Stimulated activated naive CD8-positive, alpha-beta T cell treated with anti-CD3 and anti-CD28 coated beads, Interleukin-15, Interleukin-2, amounts not matched to agents 100 ng/mL and 50 ng/mL, for 24 hours (primary cell): ENCODE measurements at regions not wholly inside any gene's neighbourhood (a gene's known extent, or its start where the extent isn't known, plus 50 kb on each side); places are given as distances from the start of the nearest gene placed in this dataset.

Experiments used
- H3K27ac Mint-ChIP-seq: one replicate; pipeline ENCODE4 v1.8.0; 2021; ENCODE audit warnings: mild to moderate bottlenecking, mixed read lengths
- H3K27me3 Mint-ChIP-seq: one replicate; pipeline ENCODE4 v1.8.0; 2021; ENCODE audit warnings: mixed read lengths
- H3K36me3 Mint-ChIP-seq: one replicate; pipeline ENCODE4 v1.8.0; 2021; ENCODE audit warnings: low read depth, mixed read lengths
- H3K4me1 Mint-ChIP-seq: one replicate; pipeline ENCODE4 v1.8.0; 2021; ENCODE audit warnings: low read depth, mixed read lengths
- H3K4me3 Mint-ChIP-seq: one replicate; pipeline ENCODE4 v1.8.0; 2021; ENCODE audit warnings: mild to moderate bottlenecking, mixed read lengths
- H3K9me3 Mint-ChIP-seq: one replicate; pipeline ENCODE4 v1.8.0; 2021; ENCODE audit warnings: mixed read lengths

DNA sequence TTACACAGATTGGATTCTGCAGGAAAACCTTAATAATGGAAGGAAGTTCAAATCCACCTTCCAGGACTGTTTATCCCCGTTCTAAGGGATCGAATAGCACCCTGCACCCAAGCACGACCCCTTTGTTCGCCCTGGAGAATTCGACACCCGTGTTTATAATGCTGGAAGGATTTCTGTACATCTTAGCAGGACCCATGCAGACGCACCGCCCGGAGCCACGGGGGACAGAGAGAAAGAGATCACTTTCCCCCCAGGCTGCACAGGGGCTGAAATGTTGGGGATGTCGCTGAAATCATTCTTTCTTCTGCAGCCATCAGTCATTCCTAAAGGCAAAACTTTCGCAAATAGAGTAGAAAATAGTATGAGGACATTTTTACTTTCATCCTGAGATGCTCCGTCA lies 238.7 kb upstream of the SALL3 start:
- H3K4me1 Mint-ChIP-seq = no peaks in the 10 kb centered on the region
- H3K36me3 Mint-ChIP-seq = no peaks in the 10 kb centered on the region
- H3K9me3 Mint-ChIP-seq = no peaks in the 10 kb centered on the region
- no peaks in the 10 kb centered on the region for H3K27me3 Mint-ChIP-seq
- no peak overlapping the region for H3K4me3 Mint-ChIP-seq
- no peak overlapping the region for H3K27ac Mint-ChIP-seq

DNA sequence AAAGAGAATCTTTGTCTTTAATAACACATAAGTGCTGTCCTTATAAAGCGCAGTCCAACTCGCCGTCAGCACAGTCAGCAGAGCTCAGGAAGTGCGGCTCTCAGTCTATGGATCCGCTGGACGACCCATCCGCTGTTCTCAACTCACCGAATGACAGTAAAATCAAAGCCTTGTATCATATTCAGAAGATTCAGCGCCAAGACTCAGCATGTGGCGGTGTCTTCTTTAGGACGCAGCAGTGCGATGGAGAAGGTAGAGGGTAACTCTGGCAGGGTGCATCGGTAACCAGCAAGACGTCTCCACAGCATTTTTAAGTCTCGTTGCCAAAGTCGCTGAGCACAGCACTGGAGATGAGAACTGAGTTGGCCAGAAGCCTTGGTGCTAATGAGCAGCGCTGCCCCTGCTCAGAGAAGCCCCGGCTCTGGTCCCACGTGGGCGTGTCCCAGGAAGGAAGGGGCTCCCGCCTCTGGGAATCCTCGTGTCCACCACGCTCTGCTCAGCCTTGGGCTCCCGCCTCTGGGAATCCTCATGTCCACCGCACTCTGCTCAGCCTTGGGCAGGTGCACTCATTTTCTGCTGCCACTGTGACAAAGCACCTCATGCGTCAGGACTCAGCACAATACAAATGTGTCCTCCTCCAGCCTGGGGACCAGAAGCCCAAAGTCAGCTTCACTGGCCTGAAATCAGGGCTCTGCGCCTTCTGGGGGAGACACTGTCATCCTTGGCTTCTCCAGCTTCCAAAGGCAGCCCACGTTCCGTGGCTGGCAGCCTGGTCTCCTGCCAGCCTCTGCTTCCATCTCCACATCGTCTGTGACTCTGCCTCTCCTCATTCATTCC lies 238.0 kb upstream of the SALL3 start:
- Mint-ChIP-seq H3K27ac (no peak overlapping the region), H3K4me3 (no peak overlapping the region), H3K9me3 (no peaks in the 10 kb centered on the region), H3K4me1 (no peaks in the 10 kb centered on the region), H3K36me3 (no peaks in the 10 kb centered on the region), H3K27me3 (no peaks in the 10 kb centered on the region)

DNA sequence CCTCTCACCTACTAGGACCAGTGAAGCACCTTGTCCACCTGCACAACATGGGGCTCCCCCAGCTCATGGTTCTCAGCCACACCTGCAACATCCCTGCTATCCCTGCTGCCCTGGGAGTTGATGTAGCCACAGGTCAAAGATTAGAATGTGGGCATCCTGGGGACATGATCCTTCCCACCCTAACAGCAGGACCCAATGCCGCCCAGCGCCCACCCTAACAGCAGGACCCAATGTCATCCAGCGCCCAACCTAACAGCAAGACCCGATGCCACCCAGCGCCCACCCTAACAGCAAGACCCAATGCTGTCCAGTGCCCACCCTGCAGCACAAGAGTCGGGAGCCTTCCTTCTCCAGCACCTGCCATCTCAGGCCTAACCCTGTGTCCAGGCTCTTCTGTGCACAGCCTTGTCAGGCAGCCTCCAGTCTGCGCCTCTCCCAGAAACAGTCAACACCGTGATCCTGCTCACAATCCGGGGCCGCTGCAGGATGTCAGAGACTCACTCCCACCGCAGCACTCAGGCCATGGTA lies 237.3 kb upstream of the SALL3 start:
- H3K36me3 Mint-ChIP-seq = no peaks in the 10 kb centered on the region
- H3K4me3 Mint-ChIP-seq = no peak overlapping the region
- H3K27me3 Mint-ChIP-seq = no peaks in the 10 kb centered on the region
- no peak overlapping the region for H3K27ac Mint-ChIP-seq
- H3K4me1 Mint-ChIP-seq = no peaks in the 10 kb centered on the region
- no peaks in the 10 kb centered on the region for H3K9me3 Mint-ChIP-seq

DNA sequence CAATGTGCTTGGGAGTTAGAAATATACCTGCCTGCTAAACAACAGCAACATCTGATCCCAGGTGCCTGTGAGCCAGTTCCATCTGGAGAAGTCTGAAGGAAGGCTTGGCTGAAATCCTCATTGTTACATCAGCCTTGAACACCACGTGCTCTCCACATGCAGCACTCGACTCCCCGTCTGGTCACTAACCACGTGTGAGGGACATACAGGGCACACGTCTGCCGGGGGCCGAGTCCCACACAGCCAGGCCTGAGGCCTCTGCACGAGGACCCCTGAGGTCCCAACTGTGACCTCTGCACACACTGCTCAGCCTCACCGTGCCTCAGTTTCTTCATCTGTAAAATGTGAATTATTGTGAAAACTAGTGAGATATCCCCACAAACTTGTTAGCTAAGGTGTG lies 236.5 kb upstream of the SALL3 start:
- Mint-ChIP-seq H3K9me3 (no peaks in the 10 kb centered on the region), H3K36me3 (no peaks in the 10 kb centered on the region), H3K27me3 (no peaks in the 10 kb centered on the region), H3K27ac (no peak overlapping the region), H3K4me1 (no peaks in the 10 kb centered on the region), H3K4me3 (no peak overlapping the region)

DNA sequence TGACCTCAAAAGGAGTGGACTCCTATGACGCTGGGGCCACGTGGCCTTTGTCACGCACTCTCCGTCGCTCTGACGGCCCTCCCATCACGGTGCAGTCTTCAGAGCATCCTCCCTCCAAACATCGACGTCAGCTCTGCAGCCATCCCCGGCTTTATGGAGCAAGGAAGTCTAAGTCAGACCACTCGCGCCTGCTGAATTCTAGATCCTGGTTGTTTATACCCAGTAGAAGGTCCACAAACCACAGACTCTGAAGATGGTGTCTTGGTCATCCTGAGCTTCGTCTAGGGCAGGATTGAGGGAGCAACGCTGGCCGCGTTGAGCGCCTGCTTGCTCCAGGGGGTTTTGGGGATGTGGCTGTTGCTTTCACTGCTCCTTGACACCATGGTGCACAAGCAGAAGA lies 228.0 kb upstream of the SALL3 start:
- Mint-ChIP-seq H3K4me3 (no peak overlapping the region), H3K4me1 (no peaks in the 10 kb centered on the region), H3K9me3 (no peaks in the 10 kb centered on the region), H3K27me3 (no peaks in the 10 kb centered on the region), H3K27ac (no peak overlapping the region), H3K36me3 (no peaks in the 10 kb centered on the region)

DNA sequence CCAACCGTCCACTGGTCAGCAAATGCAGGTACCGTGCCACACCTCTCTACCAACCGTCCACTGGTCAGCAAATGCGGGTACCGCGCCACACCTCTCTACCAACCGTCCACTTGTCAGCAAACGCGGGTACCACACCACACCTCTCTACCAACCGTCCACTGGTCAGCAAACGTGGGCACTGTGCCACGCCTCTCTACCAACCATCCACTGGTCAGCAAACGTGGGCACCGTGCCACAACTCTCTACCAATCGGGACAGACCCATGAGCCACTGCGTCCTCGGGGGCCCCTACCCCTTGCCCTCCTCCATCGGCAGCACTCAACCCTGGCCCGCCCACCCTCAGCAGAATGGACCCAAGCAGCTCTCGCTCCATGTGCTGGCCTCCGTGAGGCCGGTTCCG lies 226.4 kb upstream of the SALL3 start:
- H3K4me1 Mint-ChIP-seq = no peaks in the 10 kb centered on the region
- H3K27ac Mint-ChIP-seq = no peak overlapping the region
- no peaks in the 10 kb centered on the region for H3K36me3 Mint-ChIP-seq
- H3K27me3 Mint-ChIP-seq = no peaks in the 10 kb centered on the region
- H3K9me3 Mint-ChIP-seq = no peaks in the 10 kb centered on the region
- H3K4me3 Mint-ChIP-seq = no peak overlapping the region

DNA sequence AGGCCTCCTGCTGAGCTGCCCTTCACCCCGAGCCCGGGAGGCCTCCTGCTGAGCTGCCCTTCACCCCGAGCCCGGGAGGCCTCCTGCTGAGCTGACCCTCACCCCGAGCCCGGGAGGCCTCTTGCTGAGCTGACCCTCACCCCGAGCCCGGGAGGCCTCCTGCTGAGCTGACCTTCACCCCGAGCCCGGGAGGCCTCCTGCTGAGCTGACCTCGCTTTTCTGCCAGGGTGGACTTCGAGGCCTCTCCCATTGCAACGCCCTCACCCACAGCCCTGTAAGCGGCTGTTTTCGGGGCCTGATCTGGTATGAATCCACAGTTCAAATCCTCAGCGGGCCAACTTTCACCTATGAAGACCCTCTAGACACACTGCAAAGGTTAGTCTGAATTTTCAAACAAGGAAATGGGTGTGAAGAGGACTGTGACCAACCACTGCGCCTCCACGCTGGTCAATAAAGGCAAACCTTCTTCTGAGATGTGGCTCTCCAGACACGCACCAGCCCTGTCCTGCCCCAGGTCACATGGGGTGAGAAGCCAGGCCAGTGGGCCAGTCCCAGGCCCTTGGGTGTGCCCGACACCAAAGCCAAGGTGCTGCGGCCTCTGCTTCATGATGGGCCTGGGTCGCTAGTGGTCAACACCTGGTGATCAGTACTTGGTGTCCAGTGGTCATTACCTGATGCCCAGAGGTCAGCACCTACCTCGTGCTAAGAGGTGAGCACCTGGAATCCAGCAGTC lies 225.1 kb upstream of the SALL3 start:
- H3K9me3 Mint-ChIP-seq = no peaks in the 10 kb centered on the region
- H3K27ac Mint-ChIP-seq = no peak overlapping the region
- no peaks in the 10 kb centered on the region for H3K36me3 Mint-ChIP-seq

DNA sequence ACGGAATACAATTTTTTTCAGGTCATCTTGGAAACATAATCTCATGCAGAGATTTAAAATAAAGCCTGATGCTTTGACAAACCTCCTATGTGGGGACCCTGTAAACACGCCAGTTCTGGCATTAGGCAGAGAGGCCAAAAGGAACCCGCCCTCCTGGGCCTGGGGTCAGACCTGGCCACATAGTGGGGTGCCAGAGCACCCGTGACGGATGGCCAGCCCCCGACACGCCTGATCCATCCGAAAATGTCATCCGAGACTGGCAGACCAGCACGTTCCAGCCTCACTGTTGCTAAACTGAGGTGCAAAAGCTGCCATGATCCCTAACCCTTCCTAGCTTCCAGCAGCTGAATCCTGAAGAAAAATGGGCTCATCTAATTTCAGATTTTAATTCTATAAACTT lies 222.6 kb upstream of the SALL3 start:
- peaks cover 8% of the 10 kb centered on the region for H3K9me3 Mint-ChIP-seq
- H3K4me3 Mint-ChIP-seq = no peak overlapping the region
- H3K27ac Mint-ChIP-seq = no peak overlapping the region
- H3K36me3 Mint-ChIP-seq = no peaks in the 10 kb centered on the region
- no peaks in the 10 kb centered on the region for H3K4me1 Mint-ChIP-seq
- no peaks in the 10 kb centered on the region for H3K27me3 Mint-ChIP-seq

More for the DNA sequence above, 225.1 kb upstream of the SALL3 start:
- no peaks in the 10 kb centered on the region for H3K4me1 Mint-ChIP-seq
- no peaks in the 10 kb centered on the region for H3K27me3 Mint-ChIP-seq
- H3K4me3 Mint-ChIP-seq = no peak overlapping the region

DNA sequence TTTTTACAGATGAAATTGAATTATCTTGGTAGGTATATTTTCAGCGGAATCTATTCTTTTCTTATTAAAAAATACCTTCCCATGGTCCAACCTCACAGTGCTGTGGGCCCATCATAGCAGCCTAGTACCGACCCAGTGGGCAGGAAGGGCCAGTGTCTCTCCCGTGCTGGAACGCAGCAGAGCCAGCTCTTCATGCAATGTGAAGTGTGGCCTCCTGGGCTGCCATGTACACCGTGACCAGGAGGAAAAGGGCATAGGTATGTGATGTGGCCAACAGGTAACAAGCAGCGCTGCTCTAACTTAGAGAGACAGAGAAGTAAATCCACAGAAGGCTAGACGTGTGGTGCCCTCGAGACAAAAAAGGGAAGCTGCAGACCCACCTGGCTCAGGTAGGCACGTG lies 221.1 kb upstream of the SALL3 start:
- H3K4me3 Mint-ChIP-seq = no peak overlapping the region
- H3K4me1 Mint-ChIP-seq = no peaks in the 10 kb centered on the region
- peaks cover 16% of the 10 kb centered on the region for H3K9me3 Mint-ChIP-seq
- H3K36me3 Mint-ChIP-seq = no peaks in the 10 kb centered on the region
- H3K27ac Mint-ChIP-seq = no peak overlapping the region
- no peaks in the 10 kb centered on the region for H3K27me3 Mint-ChIP-seq

DNA sequence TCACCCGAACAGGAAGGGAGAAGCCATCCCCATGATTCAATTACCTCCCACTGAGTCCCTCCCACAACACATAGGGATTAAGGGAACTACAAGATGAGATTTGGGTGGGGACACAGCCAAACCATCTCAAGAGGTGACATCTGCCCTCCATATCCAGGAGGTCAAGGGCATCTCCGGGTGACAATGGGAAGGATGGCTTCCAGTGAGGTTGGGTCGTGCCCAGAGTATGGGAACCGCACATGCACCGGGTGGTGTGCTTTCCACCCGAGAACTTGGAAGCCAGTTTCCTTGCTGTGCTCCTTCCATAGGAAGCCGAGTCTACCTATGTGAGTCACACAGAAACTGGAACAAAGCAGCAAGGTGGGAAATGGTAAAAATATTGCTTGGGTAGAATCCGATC lies 216.9 kb upstream of the SALL3 start:
- Mint-ChIP-seq H3K27me3 (no peaks in the 10 kb centered on the region), H3K9me3 (peaks cover 16% of the 10 kb centered on the region), H3K27ac (no peak overlapping the region), H3K36me3 (no peaks in the 10 kb centered on the region), H3K4me1 (no peaks in the 10 kb centered on the region), H3K4me3 (no peak overlapping the region)

DNA sequence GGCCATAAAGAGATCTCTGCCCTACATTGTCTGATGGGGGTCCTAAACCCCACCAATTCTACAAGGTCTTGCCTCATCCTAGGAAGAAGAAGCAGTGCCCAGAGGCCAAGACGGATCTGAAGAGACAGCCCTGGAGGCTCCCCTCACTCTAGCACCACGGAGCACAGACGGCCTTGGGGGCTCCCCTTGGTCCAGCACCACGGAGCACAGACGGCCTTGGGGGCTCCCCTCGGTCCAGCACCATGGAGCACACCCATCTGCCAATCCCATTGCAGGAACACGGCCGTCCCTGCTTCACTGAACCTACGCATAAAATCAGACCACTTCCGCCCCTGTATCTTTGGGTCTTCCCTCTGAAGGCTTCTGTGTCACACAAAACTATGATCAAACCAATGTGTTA lies 215.1 kb upstream of the SALL3 start:
- Mint-ChIP-seq H3K4me1 (no peaks in the 10 kb centered on the region), H3K9me3 (peaks cover 16% of the 10 kb centered on the region), H3K36me3 (no peaks in the 10 kb centered on the region), H3K27ac (no peak overlapping the region), H3K27me3 (no peaks in the 10 kb centered on the region), H3K4me3 (no peak overlapping the region)

DNA sequence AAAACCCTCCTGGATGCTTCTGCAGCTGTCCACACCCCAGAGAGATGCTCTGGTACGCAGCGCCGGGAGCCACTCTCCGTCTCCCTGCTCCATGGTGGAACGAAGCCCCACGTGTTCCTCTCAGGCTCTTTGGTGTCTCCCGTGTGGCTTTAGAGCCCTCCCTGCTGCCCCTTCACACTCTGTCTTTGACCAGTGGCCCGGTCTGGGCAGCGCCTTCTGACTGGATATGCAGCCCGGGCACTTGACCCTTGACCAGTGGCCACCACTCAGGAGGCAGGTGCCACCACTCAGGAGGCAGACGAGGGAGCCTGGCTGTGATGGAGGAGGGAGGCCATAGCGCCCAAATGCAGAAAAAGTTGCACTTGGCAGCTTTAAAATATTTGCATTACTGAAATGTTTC lies 214.5 kb upstream of the SALL3 start:
- peaks cover 16% of the 10 kb centered on the region for H3K9me3 Mint-ChIP-seq
- no peak overlapping the region for H3K27ac Mint-ChIP-seq
- no peak overlapping the region for H3K4me3 Mint-ChIP-seq
- H3K36me3 Mint-ChIP-seq = no peaks in the 10 kb centered on the region
- peaks cover 4% of the 10 kb centered on the region for H3K27me3 Mint-ChIP-seq
- H3K4me1 Mint-ChIP-seq = no peaks in the 10 kb centered on the region

DNA sequence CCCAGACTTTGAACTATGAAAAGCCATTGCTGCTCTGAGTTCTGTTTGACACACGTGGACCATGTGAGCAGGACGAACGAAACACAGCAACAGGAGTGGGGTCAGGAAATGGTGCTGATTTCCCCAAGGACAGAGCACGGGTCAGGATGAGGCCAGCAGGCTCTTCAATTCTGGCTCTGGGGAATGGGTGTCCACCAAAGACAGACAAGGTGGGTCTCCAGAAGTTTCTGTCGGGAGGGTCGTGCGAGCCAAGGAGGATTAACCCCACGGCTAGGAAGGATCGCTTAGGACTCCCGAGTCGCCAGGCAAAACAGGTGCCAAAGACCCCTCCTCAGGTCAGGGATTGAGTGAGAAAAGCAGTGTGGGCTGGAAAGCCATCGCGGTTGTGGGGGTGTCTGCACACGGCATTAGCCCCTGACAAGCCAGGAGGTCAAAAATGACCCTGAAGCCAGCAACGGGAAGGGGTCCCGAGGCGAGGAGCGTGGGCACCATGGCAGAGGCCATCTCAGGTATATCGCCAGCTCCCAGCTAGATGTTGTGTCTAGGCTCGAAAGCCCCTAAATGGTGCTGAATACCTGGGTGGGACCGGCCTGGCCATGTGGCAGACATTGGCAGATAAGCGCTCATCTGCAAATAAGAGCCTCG lies 213.9 kb upstream of the SALL3 start:
- Mint-ChIP-seq H3K4me3 (no peak overlapping the region), H3K27me3 (peaks cover 4% of the 10 kb centered on the region), H3K27ac (no peak overlapping the region), H3K36me3 (no peaks in the 10 kb centered on the region), H3K9me3 (peaks cover 12% of the 10 kb centered on the region), H3K4me1 (no peaks in the 10 kb centered on the region)

DNA sequence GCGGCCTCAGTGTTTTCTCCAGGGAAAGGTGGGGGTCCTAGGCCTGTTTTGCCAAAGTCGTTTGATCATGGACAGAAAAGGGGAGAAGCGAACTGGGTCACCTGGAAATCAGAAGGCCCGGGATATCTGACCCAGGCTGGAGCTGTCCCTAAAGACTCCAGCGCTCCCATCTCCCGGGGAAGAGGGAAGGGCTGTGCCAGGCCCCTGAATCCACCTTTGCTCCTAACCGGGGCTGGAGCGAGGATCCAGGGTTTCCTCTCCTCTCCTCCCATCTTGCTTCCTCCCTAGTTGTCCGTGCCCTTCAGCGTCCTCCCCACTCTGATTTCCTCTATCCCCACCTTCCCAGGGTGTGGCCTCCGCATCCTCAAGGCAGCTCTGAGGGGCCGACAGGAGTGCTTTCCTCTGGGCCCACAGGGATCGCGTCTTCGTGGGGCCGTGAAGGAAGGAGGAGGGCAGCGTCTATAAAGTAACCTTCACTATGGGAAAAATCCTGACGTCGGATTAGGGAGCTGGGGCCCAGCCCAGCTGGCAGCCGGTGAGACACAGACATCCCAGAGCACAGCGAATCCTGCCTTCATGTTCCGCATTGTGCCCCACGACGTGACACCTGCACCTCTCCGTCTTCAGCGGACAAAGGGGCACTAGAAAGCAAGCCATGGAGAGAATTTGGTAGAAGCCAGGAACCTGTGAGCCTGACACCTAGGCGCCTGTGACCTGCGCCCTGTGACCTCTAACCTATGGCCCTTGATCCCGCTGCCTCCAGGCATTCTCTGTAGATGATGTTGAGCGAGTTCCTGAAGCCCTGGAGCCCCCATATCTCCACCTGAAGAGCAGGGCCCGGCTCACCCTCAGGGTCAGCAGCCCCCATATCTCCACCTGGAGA lies 212.7 kb upstream of the SALL3 start:
- H3K4me3 Mint-ChIP-seq = no peak overlapping the region
- H3K4me1 Mint-ChIP-seq = no peaks in the 10 kb centered on the region
- no peak overlapping the region for H3K27ac Mint-ChIP-seq
- H3K27me3 Mint-ChIP-seq = peaks cover 4% of the 10 kb centered on the region
- H3K9me3 Mint-ChIP-seq = peaks cover 8% of the 10 kb centered on the region
- no peaks in the 10 kb centered on the region for H3K36me3 Mint-ChIP-seq
